Activated naive CD8-positive, alpha-beta T cell (primary cell): ENCODE measurements at regions not wholly inside any gene's neighbourhood (a gene's known extent, or its start where the extent isn't known, plus 50 kb on each side); places are given as distances from the start of the nearest gene placed in this dataset.

ENCODE experiments used
- H3K27ac Mint-ChIP-seq: one replicate; pipeline ENCODE4 v1.8.0; 2021; ENCODE audit warnings: mixed read lengths
- H3K27me3 Mint-ChIP-seq: one replicate; pipeline ENCODE4 v1.8.0; 2021; ENCODE audit warnings: mixed read lengths
- H3K36me3 Mint-ChIP-seq: one replicate; pipeline ENCODE4 v1.8.0; 2021; ENCODE audit warnings: mixed read lengths
- H3K4me1 Mint-ChIP-seq: one replicate; pipeline ENCODE4 v1.8.0; 2021; ENCODE audit warnings: low read depth, mixed read lengths
- H3K4me3 Mint-ChIP-seq: one replicate; pipeline ENCODE4 v1.8.0; 2021; ENCODE audit warnings: mild to moderate bottlenecking, mixed read lengths
- H3K9me3 Mint-ChIP-seq: one replicate; pipeline ENCODE4 v1.8.0; 2021; ENCODE audit warnings: low read depth, mixed read lengths

DNA sequence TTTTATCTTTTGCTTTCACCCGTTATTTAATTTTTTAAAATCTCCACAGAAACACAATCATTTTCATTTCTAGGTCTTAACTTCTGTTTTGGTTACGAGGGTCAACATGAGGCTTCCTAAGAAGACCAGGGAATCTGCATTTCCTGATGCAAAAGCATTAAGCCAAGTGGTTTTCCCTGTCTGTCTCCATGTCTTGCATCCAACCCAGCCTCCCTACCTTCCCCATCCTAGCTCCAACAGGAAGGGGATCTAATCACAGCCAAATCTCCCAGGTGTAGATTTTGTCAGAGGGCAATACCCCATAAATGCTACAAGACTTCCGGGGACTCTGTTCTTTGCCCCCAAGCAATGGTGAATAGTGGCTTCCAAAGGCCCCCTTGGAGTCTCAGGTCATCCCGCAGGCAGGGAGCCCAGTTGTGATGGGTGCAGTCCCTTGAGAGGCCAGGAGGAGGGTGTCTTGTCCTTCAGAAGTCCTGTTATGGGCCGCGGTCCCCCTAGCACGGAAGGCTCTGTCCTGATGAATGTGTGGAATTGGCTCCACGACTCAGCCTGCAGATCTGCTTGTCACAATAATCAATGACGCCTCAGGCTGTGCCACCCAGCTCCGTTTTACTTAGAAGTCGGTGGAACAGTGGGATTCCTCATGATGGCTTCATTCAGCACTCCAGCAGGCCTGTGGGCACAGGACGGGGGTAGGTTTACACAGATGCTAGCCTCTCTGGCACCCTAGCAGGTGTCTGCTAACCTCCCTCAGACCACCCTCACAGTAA lies 141.1 kb downstream of the RGS9 start:
- H3K4me1 Mint-ChIP-seq, result peaks cover 11% of the 10 kb centered on the region
- peaks cover 11% of the 10 kb centered on the region for H3K27me3 Mint-ChIP-seq
- no peak overlapping the region for H3K27ac Mint-ChIP-seq
- H3K36me3 Mint-ChIP-seq, result peaks cover 2% of the 10 kb centered on the region
- H3K9me3 Mint-ChIP-seq, result peaks cover 4% of the 10 kb centered on the region
- no peak overlapping the region for H3K4me3 Mint-ChIP-seq

DNA sequence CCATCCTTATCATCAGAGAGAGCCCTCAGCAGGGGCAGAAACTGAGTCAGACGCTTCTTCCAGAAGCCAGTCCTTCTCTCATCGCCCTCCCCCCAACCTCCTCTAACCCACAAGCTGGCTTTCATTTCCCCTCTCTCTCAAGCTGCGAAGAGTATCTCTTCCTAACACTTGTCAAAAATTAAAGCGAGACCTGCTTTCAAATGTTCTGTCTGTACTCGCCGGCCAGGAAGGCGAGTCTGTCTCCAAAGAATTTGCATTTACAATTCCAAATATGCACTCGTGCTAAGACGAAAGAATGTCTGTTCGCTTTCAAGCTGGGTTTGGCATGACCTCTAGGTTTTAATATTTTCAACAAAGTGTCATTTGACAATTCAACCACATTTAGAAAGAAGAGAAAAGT lies 140.4 kb downstream of the RGS9 start:
- H3K4me1 Mint-ChIP-seq, result peaks cover 11% of the 10 kb centered on the region
- no peak overlapping the region for H3K27ac Mint-ChIP-seq
- peaks cover under 1% of the 10 kb centered on the region for H3K36me3 Mint-ChIP-seq
- no peak overlapping the region for H3K4me3 Mint-ChIP-seq
- H3K27me3 Mint-ChIP-seq, result peaks cover 11% of the 10 kb centered on the region
- H3K9me3 Mint-ChIP-seq, result peaks cover under 1% of the 10 kb centered on the region
